NCI-H2081 (cell line): ENCODE measurements at regions not wholly inside any gene's neighbourhood (a gene's known extent, or its start where the extent isn't known, plus 50 kb on each side); places are given as distances from the start of the nearest gene placed in this dataset.

Experiments used
- DNase-seq, 2 experiments: peaks; one replicate each; lab custom pipeline; 2025; lab: John Stamatoyannopoulos, UW

GRCh38 chr3:102112704-102113230 is 263.5 kb downstream of the NFKBIZ start:
- no peak for DNase-seq

DNA sequence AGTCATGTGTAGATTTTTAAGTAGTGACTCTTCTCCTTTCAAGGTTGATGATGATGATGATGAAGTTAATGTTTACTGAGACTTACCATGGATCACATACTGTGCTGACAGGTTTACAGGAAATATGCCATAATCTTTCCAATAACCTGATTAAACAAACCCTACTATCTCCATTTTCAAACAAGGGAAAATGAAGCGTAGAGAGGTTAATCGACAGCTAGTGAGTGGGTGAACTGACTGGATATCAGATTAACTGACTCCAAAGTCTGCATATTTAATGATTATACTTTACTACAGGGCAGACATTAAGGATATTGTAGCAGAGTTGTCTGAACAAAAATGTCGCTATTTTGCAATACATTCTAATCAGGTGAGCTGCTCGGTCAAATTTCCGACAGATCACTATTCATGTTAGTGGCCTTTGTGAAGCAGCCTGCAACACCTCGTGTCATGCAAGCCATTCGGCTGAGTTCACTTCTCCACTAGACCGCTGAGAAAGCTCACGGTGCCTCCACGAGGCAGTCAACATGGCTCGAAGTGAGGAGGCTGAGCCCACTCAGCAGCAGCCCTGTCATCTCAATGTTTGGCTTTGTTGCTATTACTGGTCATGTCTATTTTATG is 264.2 kb downstream of the NFKBIZ start:
- no peak for DNase-seq

GRCh38 chr3:102114264-102114979 is 265.1 kb downstream of the NFKBIZ start:
- DNase-seq = no peak

- no peak for DNase-seq
Measured at GRCh38 chr3:102122527-102122926, 273.2 kb downstream of the NFKBIZ start.

DNA sequence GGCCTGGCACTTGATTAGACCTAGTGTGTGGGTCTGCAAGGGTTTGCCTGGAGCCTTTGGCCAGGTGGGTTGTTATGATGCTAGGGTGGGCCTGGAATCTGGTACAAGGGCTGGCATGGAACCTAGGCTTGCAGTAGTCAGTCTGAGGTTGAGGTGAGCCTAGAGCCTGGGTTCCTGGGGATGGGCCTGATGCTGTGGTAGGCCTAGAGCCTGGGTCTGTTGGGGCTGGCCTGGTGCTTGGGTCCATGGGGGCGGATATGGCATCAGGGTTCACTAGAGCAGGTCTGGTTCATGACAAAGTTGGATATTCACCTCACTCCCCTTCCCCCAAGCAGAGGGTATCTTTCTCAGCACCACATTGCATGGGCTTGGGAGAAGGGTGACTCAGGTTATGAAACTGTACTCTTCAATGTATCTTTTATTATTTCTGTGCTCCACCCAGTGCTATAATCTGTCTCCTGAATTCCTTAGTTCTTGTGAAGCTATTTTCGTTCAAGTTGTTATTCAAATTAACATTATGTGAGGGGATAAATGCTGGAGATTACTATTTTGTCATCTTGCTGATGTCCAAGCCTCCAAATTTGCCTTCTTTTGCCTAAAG is 274.4 kb downstream of the NFKBIZ start:
- DNase-seq = no peak

DNA sequence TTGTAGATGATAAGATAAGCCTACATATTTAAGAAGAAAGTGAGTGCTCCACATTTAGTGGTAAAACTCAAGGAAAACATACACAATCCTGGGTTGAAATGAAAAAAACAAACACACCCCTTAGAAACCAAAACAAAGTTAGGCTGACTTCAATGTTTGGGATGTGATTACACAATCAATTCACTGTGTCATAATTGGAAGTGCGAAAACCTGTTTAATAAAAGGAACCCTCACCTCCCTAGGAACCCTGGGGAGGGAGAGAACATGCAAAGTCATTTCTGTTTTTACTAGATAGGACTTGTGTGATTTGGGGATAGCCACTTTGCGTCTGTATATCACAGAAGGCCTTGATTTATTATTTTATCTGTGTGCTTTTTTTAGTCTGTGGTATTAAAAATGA is 275.0 kb downstream of the NFKBIZ start:
- no peak for DNase-seq

DNA sequence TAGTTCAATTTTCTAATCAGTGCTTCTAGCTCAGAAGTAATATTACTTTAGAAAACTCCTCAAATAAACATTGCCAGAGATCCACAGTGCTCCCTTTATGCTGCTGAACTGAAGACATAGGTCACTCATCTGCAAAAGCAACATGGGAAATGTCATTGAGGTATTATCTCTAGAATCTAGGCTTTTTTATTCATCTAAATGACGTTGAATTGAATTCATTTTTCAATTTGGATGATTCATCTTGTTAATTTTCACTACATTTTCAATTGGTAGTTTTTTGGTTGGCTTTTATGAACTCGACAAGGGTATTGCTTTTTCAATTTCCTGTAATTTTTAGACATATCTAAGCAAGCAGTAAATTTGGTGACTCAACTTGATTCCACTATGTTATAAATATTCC is 275.4 kb downstream of the NFKBIZ start:
- no peak for DNase-seq

- no peak for DNase-seq
Measured at GRCh38 chr3:102125197-102125993, 276.1 kb downstream of the NFKBIZ start.

DNA sequence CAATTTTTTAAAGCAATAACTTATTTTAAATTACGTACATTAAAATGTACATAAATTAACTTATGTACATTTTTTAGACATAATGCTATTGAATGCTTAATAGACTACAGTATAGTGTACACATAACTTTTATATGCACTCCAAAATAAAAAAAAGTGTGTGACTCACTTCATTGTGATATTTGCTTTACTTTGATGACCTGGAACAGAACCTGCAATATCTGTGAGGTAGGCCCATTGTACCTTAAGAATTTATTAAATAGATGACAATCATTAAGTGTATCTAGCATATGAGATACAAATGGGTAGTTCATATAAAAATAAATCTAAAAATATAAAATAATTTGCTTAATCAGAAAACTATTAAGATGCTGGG is 276.7 kb downstream of the NFKBIZ start:
- DNase-seq = no peak

DNA sequence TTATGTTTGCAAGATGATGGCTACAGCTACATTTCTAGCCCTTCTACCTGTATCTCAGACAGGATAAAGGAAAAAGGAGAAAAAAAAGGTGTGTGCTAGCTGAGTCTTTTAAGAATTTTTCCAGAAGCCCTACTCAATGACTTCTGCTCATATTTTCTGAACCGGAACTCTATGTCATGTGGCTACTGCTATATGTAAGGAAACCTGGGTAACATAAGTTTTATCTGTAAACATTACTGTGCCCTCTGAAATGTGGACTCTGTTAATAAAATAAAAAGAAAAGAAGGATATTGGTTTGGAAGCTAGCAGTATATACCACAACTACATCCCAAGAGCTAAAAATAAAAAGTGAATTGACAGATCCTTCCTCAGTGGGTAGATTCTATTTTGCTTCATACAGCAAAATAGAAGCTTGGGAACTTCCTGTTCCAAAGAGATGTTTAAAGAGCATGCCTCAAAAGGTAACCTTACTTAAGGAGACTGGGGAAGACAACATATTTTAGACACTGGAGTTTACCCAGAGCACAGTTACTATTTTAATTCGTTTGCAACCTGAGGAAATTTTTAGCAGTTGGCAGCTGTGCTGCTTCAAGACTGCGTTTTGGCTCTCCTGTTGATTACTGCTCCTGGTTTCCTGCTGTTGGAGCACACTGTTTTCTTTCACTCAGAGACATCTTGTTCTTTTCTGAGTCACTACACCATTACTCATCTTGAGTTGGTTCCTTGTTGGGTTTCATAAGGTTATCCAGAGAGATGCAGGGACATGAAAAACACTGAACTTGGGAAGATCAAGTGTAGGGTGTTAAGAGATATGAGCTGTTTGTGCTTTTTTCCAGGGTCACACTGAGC is 280.7 kb downstream of the NFKBIZ start:
- no peak for DNase-seq

- DNase-seq = no peak
Measured at GRCh38 chr3:102132370-102132769, 283.1 kb downstream of the NFKBIZ start.

- no peak for DNase-seq
Measured at GRCh38 chr3:102133376-102133775, 284.1 kb downstream of the NFKBIZ start.

- no peak for DNase-seq
Measured at GRCh38 chr3:102135316-102135715, 286.0 kb downstream of the NFKBIZ start.

DNA sequence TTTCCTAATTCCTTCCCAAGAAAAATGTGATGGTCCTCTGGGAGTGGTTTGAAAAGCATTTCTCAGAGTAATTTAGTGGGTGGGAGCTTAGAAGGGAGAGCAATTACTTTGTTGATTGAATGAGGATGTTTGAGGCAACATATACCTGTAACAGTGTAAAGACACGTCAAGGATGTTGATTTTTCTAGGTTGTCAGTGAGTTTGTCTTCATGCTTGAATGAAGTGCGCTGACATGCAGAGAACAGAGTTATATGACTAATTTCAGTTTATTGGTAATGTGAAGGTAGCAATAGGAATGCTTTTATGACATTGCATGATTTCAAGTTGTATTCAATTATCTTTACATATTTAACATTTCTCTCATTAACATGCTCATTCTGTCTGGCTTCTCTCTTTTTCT is 286.9 kb downstream of the NFKBIZ start:
- DNase-seq = no peak

DNA sequence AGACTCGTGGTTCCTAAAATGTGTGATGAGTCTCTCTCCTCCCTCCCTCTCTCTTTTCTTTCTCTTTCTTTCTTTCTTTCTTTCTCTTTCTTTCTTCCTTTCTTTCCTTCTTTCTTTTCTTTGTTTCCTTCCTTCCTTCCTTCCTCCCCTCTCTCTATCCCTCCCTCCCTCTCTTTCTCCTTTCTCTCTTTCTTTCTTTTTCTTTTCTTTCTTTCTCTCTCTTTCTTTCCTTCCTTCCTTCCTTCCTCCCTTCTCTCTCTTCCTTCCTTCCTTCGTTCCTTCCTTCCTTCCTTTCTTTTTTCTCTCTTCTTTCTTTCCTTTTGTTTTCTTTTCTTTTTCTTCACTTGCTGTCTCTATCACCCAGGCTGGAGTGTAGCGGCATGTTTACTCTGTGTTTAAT is 290.8 kb downstream of the NFKBIZ start:
- DNase-seq = no peak

GRCh38 chr3:102141096-102141927 is 292.0 kb downstream of the NFKBIZ start:
- DNase-seq = no peak

- DNase-seq = no peak
Measured at GRCh38 chr3:102141928-102142239, 292.6 kb downstream of the NFKBIZ start.

- no peak for DNase-seq
Measured at GRCh38 chr3:102142379-102143060, 292.3 kb upstream of the ZPLD1 start.

DNA sequence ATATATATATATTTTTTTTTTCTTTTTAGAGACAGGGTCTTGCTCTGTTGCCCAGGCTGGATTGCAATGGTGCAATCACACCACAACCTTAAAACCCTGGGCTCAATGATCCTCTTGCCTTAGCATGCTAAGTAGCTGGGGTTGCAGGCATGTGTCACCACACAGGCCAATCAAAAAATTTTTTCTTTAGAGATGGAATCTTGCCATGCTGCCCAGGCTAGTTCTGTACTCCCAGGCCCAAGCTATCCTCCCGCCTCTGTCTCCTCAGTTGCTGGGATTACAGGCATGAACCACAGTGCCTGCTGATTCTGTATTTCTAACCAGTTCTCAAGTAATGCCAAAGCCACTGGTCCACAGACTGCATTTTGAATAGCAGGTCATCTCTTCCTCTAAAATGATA is 291.3 kb upstream of the ZPLD1 start:
- DNase-seq = no peak

- no peak for DNase-seq
Measured at GRCh38 chr3:102144063-102144462, 290.8 kb upstream of the ZPLD1 start.
